Stimulated activated CD8-positive, alpha-beta memory T cell treated with anti-CD3 and anti-CD28 coated beads, Interleukin-12 subunit alpha, Interleukin-12 subunit beta, amount 100 ng/mL, for 1 hour (primary cell): ENCODE measurements at regions not wholly inside any gene's neighbourhood (a gene's known extent, or its start where the extent isn't known, plus 50 kb on each side); places are given as distances from the start of the nearest gene placed in this dataset.
"Not testable (repeated sequence)": the region's sequence is repeated elsewhere in the genome, so short reads cannot be mapped to it uniquely, and the experiment has no call there.

Experiments
- DNase-seq: peaks from one replicate; pipeline ENCODE4 v3.0.0-alpha.2; 2020; ENCODE audit warnings: low read depth

GRCh38 chr11:82533628-82534327 lies 199.9 kb downstream of the FAM181B start:
- DNase-seq, result no peak

- DNase-seq, result no peak
These were observed 203.7 kb downstream of the FAM181B start for GRCh38 chr11:82529936-82530335.

GRCh38 chr11:82527081-82527584 lies 206.5 kb downstream of the FAM181B start:
- no peak for DNase-seq

GRCh38 chr11:82523141-82523540 lies 210.5 kb downstream of the FAM181B start:
- no peak for DNase-seq

- no peak for DNase-seq
These were observed 212.2 kb downstream of the FAM181B start for GRCh38 chr11:82521427-82521826.

- no peak for DNase-seq
These were observed 226.4 kb downstream of the FAM181B start for GRCh38 chr11:82507288-82507687.

- DNase-seq, result no peak
These were observed 228.3 kb downstream of the FAM181B start for GRCh38 chr11:82505379-82505778.

- DNase-seq, result not testable (repeated sequence)
These were observed 232.5 kb downstream of the FAM181B start for GRCh38 chr11:82501174-82501573.

- DNase-seq, result no peak
These were observed 238.7 kb downstream of the FAM181B start for GRCh38 chr11:82494988-82495432.

- no peak for DNase-seq
These were observed 258.8 kb downstream of the FAM181B start for GRCh38 chr11:82474876-82475275.

- DNase-seq, result no peak
These were observed 268.2 kb downstream of the FAM181B start for GRCh38 chr11:82465481-82465880.

- no peak for DNase-seq
These were observed 270.9 kb downstream of the FAM181B start for GRCh38 chr11:82462608-82463242.

GRCh38 chr11:82458761-82459160 lies 274.9 kb downstream of the FAM181B start:
- no peak for DNase-seq

- DNase-seq, result no peak
These were observed 275.5 kb downstream of the FAM181B start for GRCh38 chr11:82458147-82458546.

- no peak for DNase-seq
These were observed 282.7 kb downstream of the FAM181B start for GRCh38 chr11:82450996-82451395.

GRCh38 chr11:82406611-82407010 lies 327.1 kb downstream of the FAM181B start:
- DNase-seq, result no peak

GRCh38 chr11:82405421-82405820 lies 328.2 kb downstream of the FAM181B start:
- DNase-seq, result no peak

GRCh38 chr11:82404981-82405380 lies 328.7 kb downstream of the FAM181B start:
- no peak for DNase-seq

GRCh38 chr11:82403640-82404305 lies 329.9 kb downstream of the FAM181B start:
- DNase-seq, result no peak

- no peak for DNase-seq
These were observed 335.3 kb downstream of the FAM181B start for GRCh38 chr11:82398300-82398815.

GRCh38 chr11:82396639-82397038 lies 337.0 kb downstream of the FAM181B start:
- not testable (repeated sequence) for DNase-seq

GRCh38 chr11:82384308-82384707 lies 349.4 kb downstream of the FAM181B start:
- DNase-seq, result no peak
